IPS-20b (cell line): ENCODE measurements at regions not wholly inside any gene's neighbourhood (a gene's known extent, or its start where the extent isn't known, plus 50 kb on each side); places are given as distances from the start of the nearest gene placed in this dataset.
"Not testable (repeated sequence)": the region's sequence is repeated elsewhere in the genome, so short reads cannot be mapped to it uniquely, and the experiment has no call there.

Experiments used
- H3K27ac ChIP-seq: one replicate; pipeline ENCODE4 v1.5.1; 2013; ENCODE audit warnings: low read length
- H3K27me3 ChIP-seq: 2 replicates; pipeline ENCODE4 v1.6.1; 2013; ENCODE audit warnings: mild to moderate bottlenecking, low read length, inconsistent platforms; ENCODE audit not compliant: insufficient read depth
- H3K36me3 ChIP-seq: 2 replicates; pipeline ENCODE4 v1.6.1; 2013; ENCODE audit warnings: low read depth, mild to moderate bottlenecking, inconsistent platforms, low read length, moderate library complexity; ENCODE audit not compliant: insufficient read depth
- H3K4me1 ChIP-seq: 2 replicates; pipeline ENCODE4 v1.6.1; 2013; ENCODE audit warnings: mild to moderate bottlenecking, control low read depth, inconsistent platforms, low read length, moderate library complexity; ENCODE audit not compliant: insufficient read depth
- H3K4me3 ChIP-seq: 2 replicates; pipeline ENCODE4 v1.5.1; 2013; ENCODE audit warnings: mild to moderate bottlenecking, low read length, inconsistent platforms
- H3K9ac ChIP-seq: 2 replicates; pipeline ENCODE4 v1.6.1; 2013; ENCODE audit warnings: low read depth, mild to moderate bottlenecking, inconsistent platforms, low read length, moderate library complexity
- H3K9me3 ChIP-seq: 2 replicates; pipeline ENCODE4 v1.6.1; 2013; ENCODE audit warnings: mild to moderate bottlenecking, low read depth, low read length, inconsistent platforms; ENCODE audit not compliant: insufficient read depth

- H3K4me1 ChIP-seq: 0 out of 2 replicates have a peak, but pooled peaks cover 6% of the 10 kb centered on the region
- no peak overlapping the region for H3K9ac ChIP-seq
- H3K27ac ChIP-seq: no peak overlapping the region
- H3K27me3 ChIP-seq: no peaks in the 10 kb centered on the region
- no peak overlapping the region for H3K4me3 ChIP-seq
- H3K36me3 ChIP-seq: no peaks in the 10 kb centered on the region
- H3K9me3 ChIP-seq: no peaks in the 10 kb centered on the region
These were observed 401.5 kb upstream of the ADGRB3 start for GRCh38 chr6:68233623-68234022.

DNA sequence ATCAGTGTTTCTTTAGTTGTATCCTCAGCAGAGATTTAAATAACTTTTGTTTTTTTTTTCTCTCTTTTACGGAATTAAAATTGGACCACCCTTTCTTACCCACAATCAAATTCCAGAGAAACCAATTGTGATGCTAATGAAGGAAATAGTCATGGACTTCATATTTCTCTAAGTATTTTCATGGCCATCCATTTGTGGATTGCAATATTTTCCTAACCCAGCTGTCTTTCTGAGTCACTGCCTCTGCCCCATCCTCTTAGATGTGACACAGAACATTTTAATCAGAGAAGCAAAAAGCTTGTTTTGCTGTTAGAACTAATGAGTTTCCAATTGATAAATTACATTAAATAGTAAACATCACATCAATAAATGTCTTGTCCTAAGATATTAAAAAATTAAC, 405.5 kb upstream of the ADGRB3 start:
- H3K36me3 ChIP-seq: no peaks in the 10 kb centered on the region
- no peak overlapping the region for H3K27ac ChIP-seq
- peaks cover 14% of the 10 kb centered on the region for H3K4me1 ChIP-seq
- no peak overlapping the region for H3K9ac ChIP-seq
- H3K4me3 ChIP-seq: no peak overlapping the region
- H3K9me3 ChIP-seq: no peaks in the 10 kb centered on the region
- no peaks in the 10 kb centered on the region for H3K27me3 ChIP-seq

DNA sequence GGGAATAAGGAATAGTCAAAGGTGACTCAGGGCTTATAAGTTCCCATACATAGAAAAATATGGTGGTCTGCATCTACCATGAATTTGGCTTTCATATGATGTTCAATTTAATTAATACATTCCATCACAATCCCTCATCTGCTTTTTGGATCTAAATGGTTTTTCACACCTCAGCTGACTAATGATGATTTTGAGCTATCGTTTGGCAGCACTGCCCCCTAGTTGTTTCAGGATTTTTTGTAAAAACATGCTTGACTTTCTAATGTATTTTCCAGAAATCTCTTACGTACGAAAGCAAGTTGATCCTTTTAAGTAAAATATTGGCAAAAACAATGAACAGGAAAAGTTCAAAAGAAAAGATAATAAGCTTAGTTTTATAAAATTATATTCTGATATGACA, 408.6 kb upstream of the ADGRB3 start:
- H3K27me3 ChIP-seq: no peaks in the 10 kb centered on the region
- no peak overlapping the region for H3K4me3 ChIP-seq
- peaks cover 11% of the 10 kb centered on the region for H3K4me1 ChIP-seq
- H3K9ac ChIP-seq: no peak overlapping the region
- H3K9me3 ChIP-seq: no peaks in the 10 kb centered on the region
- H3K36me3 ChIP-seq: no peaks in the 10 kb centered on the region
- no peak overlapping the region for H3K27ac ChIP-seq

GRCh38 chr6:68225729-68226128, 409.4 kb upstream of the ADGRB3 start:
- no peaks in the 10 kb centered on the region for H3K9me3 ChIP-seq
- peaks cover 11% of the 10 kb centered on the region for H3K4me1 ChIP-seq
- no peaks in the 10 kb centered on the region for H3K27me3 ChIP-seq
- H3K9ac ChIP-seq: no peak overlapping the region
- no peaks in the 10 kb centered on the region for H3K36me3 ChIP-seq
- no peak overlapping the region for H3K27ac ChIP-seq
- no peak overlapping the region for H3K4me3 ChIP-seq

DNA sequence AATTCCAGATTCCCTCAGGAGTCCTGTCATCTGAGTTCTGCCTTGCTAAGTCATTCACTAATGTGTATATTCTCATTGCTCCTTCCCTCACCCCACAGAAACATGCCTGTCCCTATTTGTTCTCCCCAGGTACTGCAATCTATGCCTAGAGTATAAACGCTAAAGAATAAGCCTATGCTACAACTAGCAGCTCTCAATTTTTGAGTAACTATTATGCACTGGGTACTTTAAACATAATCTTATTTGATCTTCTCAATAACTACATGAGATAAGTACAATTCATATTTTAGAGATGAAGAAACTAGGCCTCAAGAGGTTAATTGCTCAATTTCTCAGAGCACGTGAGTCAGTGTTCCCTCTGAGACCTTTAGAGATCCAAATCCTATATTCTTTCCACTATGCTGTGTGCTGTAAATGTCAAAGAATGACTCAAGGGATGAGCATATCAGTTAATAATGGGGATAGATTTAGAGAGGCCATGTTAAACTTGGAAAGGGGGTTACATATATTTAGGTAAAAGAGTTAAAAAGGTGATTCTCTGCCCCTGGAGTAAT, 423.8 kb upstream of the ADGRB3 start:
- H3K36me3 ChIP-seq: no peaks in the 10 kb centered on the region
- no peak overlapping the region for H3K9ac ChIP-seq
- H3K9me3 ChIP-seq: no peaks in the 10 kb centered on the region; the same call in 1 of the 2 replicates
- no peak overlapping the region for H3K4me3 ChIP-seq
- H3K27me3 ChIP-seq: no peaks in the 10 kb centered on the region
- no peak overlapping the region for H3K27ac ChIP-seq
- no peaks in the 10 kb centered on the region for H3K4me1 ChIP-seq

- not testable (repeated sequence) for H3K4me1 ChIP-seq, H3K27ac ChIP-seq, H3K27me3 ChIP-seq, H3K4me3 ChIP-seq, H3K36me3 ChIP-seq, H3K9ac ChIP-seq, H3K9me3 ChIP-seq
These were observed 427.5 kb upstream of the ADGRB3 start for GRCh38 chr6:68207612-68208011.

GRCh38 chr6:68200929-68201328, 434.2 kb upstream of the ADGRB3 start:
- H3K4me3 ChIP-seq: no peak overlapping the region
- no peaks in the 10 kb centered on the region for H3K27me3 ChIP-seq
- H3K4me1 ChIP-seq: no peaks in the 10 kb centered on the region
- no peak overlapping the region for H3K9ac ChIP-seq
- no peak overlapping the region for H3K27ac ChIP-seq
- H3K9me3 ChIP-seq: peaks cover 8% of the 10 kb centered on the region
- H3K36me3 ChIP-seq: no peaks in the 10 kb centered on the region

GRCh38 chr6:68197356-68197755, 437.7 kb upstream of the ADGRB3 start:
- H3K9me3 ChIP-seq: peaks cover 8% of the 10 kb centered on the region
- no peaks in the 10 kb centered on the region for H3K4me1 ChIP-seq
- no peak overlapping the region for H3K27ac ChIP-seq
- H3K4me3 ChIP-seq: no peak overlapping the region
- H3K36me3 ChIP-seq: no peaks in the 10 kb centered on the region
- H3K27me3 ChIP-seq: no peaks in the 10 kb centered on the region
- H3K9ac ChIP-seq: no peak overlapping the region

DNA sequence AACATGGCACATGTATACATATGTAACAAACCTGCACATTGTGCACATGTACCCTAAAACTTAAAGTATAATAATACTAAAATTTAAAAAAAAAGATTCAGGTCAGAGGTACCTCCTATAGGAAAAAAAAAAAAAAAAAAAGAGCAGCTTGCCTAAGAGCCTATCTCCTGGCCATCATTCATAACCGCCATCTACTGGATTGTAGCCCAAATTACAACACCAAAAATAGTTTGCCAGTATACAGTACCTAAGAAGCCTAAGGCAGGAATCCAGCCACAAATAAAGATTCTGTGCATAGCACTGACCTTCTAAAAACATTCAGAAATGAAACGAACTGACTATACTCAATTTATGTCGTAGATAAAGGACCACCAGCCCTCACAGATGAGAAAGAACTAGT, 438.4 kb upstream of the ADGRB3 start:
- H3K9ac ChIP-seq: no peak overlapping the region
- H3K4me1 ChIP-seq: no peaks in the 10 kb centered on the region
- peaks cover 8% of the 10 kb centered on the region for H3K9me3 ChIP-seq
- H3K4me3 ChIP-seq: no peak overlapping the region
- no peak overlapping the region for H3K27ac ChIP-seq
- no peaks in the 10 kb centered on the region for H3K36me3 ChIP-seq
- no peaks in the 10 kb centered on the region for H3K27me3 ChIP-seq

GRCh38 chr6:68195753-68196152, 439.3 kb upstream of the ADGRB3 start:
- H3K4me1 ChIP-seq, H3K4me3 ChIP-seq, H3K27ac ChIP-seq, H3K9me3 ChIP-seq, H3K9ac ChIP-seq, H3K36me3 ChIP-seq, H3K27me3 ChIP-seq: not testable (repeated sequence)

DNA sequence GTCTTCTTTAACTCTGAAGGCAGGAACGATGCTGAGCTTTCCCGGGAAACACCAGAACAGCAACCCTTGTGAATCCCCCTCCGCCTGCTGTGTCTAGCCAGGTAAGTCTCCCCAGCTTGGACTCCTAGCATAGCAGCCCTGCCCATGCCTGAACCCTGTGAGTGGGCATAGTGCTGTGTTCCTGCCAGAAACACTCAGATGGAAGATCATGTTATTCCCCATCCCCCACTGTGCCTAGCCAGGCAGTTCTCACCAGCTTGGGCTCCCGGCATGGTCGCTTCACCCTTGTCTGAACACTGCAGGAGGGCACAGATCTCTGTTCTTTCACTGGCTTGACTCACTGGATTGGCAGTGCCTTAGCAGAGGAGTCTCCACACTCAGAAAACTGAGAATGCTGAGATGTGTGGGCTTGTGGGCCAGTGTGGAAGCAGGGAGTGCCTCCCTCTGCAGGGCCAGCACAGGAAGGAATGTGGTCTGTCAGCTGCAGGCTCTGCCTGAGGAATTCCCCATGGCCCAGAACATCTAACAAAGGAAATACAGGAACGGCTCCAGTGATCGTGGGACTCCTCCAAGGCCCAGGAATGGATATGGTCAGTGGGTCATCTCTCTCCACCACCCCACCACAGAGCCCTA, 440.1 kb upstream of the ADGRB3 start:
- H3K4me1 ChIP-seq: no peaks in the 10 kb centered on the region
- H3K9me3 ChIP-seq: peaks cover 8% of the 10 kb centered on the region
- H3K27me3 ChIP-seq: no peaks in the 10 kb centered on the region
- H3K9ac ChIP-seq: no peak overlapping the region
- no peaks in the 10 kb centered on the region for H3K36me3 ChIP-seq
- H3K4me3 ChIP-seq: no peak overlapping the region
- no peak overlapping the region for H3K27ac ChIP-seq

GRCh38 chr6:68192988-68193387, 442.1 kb upstream of the ADGRB3 start:
- no peaks in the 10 kb centered on the region for H3K4me1 ChIP-seq
- H3K27me3 ChIP-seq: no peaks in the 10 kb centered on the region
- no peak overlapping the region for H3K9ac ChIP-seq
- H3K9me3 ChIP-seq: peaks cover 8% of the 10 kb centered on the region
- H3K27ac ChIP-seq: no peak overlapping the region
- H3K36me3 ChIP-seq: no peaks in the 10 kb centered on the region
- no peak overlapping the region for H3K4me3 ChIP-seq
